NCI-H2171 treated with DMSO at 0.1 percent for 48 hours (cell line): ENCODE measurements at regions not wholly inside any gene's neighbourhood (a gene's known extent, or its start where the extent isn't known, plus 50 kb on each side); places are given as distances from the start of the nearest gene placed in this dataset.

Experiments
- DNase-seq: peaks from one replicate; lab custom pipeline; 2025; lab: John Stamatoyannopoulos, UW

GRCh38 chr6:18674346-18674745 is 287.2 kb downstream of the RNF144B start:
- DNase-seq: peak; percentile 48

DNA sequence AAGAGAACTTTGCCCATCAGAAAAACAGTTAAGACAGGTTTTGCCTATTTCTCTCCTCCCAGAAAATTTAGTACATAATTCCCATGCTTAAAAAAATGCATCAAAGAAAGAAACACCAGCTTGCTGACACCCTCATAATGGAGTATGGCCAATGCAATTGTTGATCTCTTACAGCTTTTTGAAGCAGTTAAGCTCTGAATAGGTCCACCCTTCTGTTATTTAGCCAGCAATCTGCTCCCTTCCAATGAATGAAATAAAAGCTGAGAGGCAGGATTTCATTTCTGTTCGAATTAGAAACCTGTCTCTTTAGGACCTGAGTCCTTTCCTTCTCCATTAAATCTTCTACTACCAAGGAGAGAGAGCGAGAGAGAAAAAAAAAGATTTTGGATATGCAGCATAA is 288.7 kb downstream of the RNF144B start:
- DNase-seq: peak; percentile 52

DNA sequence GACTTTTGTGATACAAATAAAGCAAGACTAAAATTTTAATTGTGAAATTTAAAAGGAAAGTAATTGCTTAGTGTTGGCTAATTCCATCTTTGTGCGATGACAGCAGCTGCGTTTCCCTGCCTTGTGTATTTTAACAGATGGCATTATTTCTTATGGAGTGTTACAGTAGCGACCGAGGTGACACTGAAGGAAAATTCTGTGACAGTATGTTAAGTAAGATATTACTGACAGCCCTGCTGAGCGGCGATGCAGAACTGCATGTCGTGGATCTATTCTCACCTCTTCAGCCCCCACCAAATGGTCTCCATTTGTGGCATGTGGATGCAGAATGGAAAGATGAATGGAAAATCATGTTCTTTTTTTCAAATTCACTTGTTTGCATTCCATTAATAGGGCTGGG is 289.4 kb downstream of the RNF144B start:
- peak; percentile 52 for DNase-seq

GRCh38 chr6:18680842-18681241 is 293.7 kb downstream of the RNF144B start:
- DNase-seq: no peak

DNA sequence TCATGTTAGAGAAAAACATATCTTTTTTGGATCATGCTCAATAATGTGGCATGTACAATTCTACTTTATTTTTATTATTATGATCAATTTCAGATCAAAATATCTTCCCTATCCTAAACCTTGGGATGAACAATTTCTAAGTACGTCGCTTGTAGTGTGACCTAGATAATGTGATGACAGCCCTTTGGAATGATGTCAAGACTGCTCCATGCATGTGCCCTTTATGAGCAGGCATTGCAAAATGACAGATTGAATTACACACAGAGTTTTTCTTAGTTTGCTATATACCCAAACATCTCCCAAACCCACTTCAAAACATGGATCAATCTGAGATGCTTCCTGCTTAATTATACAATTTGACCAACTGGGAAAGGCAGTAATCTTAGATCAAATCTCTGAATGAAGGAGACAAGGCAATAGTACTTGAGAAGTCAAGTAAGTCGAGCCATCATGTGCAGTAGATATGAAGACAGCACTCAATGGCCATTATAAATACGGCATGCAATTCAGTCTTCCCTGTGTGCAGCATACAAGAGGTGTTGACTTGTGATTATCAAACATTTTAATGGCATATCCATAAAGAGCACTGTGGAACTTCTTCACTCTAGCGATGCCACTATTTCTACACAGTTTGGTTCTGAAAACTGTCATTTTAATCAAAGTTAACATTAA is 294.8 kb downstream of the RNF144B start:
- DNase-seq: peak; percentile 51

GRCh38 chr6:18684343-18684742 is 297.2 kb downstream of the RNF144B start:
- no peak for DNase-seq

- DNase-seq: no peak
Measured at GRCh38 chr6:18692929-18693685, 306.0 kb downstream of the RNF144B start.

DNA sequence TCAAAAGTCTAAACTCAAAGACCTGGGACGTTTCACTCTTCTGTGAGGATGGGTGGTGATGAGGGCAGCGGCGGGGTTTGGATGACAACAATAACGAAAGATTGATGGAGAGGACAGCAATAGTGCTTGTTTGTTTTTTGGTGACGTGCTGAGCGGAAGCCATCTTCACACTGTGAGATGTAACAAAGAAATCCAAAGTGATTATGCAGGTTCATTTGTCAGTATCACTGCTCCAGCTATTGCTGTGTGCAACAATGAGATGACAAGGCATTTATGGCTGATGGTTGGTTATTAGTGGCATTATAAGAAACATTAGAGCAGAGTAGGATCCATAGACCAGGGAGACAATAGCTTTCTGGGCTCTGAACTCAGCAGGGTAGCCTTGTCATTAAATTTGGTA is 306.7 kb downstream of the RNF144B start:
- DNase-seq: no peak

DNA sequence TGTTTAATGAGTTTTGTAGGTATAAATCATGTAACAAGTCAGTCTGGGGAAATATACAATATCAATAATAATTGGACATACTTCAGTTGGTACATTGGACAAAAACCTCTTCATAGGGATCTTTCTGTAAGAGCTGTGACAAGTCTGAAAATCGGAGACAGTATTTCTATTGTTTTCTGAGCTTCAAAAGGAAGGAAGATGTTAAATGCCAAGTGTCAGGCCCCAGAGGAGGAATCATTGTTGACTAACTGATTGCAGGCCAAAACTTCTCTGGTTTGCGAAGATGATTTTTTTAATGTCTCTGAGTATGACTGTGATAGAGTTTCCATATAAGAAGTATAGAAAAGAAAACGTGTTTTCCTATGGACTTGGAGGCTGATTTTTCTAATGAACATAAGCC is 316.4 kb downstream of the RNF144B start:
- no peak for DNase-seq

DNA sequence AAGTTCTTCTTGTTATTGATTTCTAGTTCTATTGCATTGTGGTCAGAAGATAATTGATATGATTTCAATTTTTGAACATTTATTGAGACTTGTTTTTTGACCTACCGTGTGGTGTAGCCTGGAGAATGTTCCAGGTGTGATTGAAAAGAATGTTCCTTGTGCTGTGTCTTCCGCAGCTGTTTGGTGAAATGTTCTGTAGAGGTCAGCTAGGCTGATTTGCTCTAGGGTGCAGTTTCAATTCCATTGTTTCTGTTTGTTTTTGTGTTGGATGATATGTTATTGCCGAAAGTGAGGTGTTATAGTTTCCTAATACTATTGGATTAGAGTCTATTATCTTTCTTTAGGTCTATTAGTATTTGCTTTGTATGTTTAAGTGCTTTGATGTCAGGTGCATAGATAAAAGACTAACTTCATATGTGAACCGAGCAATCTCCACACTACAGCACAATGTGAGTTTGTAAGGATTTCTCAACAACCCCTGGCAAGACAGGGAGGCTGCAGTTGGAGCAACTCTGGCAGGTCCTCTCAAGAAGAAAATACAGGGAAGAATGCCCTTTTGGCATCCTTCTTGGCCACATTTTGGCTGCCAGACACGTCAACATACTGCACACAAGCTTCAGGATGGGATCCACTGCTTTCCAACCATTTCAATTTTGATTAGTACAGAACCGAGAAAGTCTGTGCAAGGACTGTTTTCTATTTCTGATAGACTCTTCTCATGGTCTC is 320.7 kb downstream of the RNF144B start:
- no peak for DNase-seq

DNA sequence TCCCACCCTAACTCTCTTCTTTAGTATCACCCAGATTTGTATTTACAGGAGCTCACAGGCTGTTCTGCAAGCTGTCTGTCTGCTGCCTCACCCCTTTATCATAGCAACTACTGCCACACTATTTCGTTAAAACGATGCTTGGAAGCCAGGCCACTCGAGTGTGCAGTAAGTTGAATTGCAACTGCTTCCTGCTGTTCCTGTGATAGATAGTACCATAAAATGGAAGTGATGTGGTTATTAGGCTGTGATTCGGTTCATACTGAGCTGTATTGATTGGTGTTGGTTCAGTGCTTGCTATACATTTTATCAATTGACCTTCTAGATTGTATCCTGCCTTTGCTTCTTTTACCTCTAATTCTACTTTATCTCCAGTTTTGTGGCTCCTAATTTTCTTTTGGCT is 325.4 kb downstream of the RNF144B start:
- DNase-seq: no peak

GRCh38 chr6:18720075-18720474 is 332.9 kb downstream of the RNF144B start:
- DNase-seq: no peak

- DNase-seq: no peak
Measured at GRCh38 chr6:18724056-18724455, 336.9 kb downstream of the RNF144B start.

GRCh38 chr6:18725449-18725848 is 338.3 kb downstream of the RNF144B start:
- DNase-seq: no peak

- DNase-seq: no peak
Measured at GRCh38 chr6:18733921-18734550, 346.9 kb downstream of the RNF144B start.

- DNase-seq: no peak
Measured at GRCh38 chr6:18741741-18742140, 354.6 kb downstream of the RNF144B start.

DNA sequence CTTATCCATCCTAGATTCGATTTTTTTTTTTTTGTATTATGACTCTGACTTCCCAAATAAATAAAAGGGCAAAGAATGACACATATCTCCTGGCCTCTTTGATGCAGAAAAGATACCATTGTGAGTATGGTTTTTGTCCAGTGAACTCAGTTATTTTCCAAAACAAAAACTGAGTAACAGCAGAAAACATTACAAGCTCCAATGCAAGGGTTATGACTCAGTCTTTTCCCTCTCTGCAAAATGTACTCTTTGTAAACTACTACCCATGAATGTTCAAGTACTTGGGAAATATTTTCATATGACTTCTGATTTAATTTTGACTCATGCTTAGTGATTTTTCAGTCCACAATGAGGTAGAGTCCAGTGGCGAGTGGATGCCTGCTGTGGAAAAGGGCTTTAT is 355.3 kb downstream of the RNF144B start:
- no peak for DNase-seq

DNA sequence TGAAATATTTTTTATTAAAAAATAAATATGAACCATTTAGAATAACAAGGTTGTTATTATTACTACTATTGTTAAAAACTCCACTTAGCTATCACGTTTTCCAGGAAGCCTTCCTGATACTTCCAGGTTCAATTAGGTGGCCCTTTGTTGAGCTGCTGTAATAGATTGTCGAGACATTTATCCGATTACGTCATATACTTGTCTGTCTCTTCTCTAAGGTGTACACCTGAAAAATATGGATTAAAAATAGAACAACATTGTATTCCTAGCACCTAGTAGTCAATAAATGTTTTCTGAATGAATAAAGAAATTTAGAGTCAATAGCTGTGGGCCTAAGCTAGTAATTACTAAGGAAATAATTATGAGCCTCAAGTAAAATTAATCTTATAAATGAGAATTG is 359.6 kb downstream of the RNF144B start:
- no peak for DNase-seq

- no peak for DNase-seq
Measured at GRCh38 chr6:18748314-18748713, 361.2 kb downstream of the RNF144B start.

DNA sequence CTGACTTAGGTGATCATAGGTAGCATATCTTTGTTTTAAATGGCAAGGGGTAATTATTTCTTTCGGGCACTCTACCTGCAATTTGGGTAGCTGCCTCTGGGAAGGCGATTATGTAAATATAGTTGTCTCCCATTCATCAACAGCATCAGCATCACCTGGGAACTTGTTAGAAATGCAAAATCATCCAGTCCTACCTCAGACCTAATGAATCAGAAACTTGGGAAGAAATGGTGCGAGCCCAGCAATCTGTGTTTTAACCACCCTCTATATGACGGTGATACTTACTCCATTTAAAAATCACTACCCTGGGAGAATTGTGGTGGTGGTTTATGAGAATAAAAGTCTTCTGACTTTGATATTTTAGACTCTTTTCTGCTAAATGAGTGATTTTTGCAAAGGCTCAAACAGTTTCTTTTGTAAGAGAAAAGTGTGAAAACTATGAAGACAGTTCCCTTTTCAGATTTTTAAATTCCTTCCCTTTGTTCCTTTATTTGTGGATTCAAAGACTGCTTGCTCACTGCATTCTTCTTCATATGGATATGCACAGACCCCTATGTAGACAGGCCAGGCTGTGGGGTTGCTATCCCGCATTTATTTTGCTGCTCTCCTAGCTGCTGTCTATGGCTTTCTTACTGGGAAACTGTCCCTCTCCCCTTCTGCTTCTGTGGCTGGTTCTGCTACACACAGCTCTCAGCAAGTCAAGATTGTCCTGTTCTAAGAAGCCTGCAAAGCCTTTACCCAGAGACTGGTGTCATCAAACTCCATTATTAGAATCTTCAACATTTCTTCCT is 365.3 kb downstream of the RNF144B start:
- no peak for DNase-seq

DNA sequence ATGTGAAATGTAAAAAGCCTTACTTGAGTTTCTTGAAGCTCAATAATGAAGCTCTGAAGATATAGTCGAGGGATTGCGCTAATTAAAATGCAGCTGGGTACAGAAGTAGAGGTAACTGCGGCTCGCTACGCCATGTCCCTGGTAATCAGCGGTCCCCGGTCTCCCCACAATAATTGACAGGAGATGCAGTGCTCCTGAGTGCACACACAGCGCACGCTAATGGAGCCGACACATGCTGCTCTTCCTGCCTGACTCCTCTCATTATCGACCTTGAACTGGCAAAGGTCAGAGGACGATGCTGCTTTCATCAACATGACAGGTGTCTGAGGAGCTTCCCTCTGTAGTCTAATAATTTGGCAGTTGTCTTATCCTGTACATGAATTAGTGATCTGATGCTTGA is 365.9 kb downstream of the RNF144B start:
- no peak for DNase-seq

DNA sequence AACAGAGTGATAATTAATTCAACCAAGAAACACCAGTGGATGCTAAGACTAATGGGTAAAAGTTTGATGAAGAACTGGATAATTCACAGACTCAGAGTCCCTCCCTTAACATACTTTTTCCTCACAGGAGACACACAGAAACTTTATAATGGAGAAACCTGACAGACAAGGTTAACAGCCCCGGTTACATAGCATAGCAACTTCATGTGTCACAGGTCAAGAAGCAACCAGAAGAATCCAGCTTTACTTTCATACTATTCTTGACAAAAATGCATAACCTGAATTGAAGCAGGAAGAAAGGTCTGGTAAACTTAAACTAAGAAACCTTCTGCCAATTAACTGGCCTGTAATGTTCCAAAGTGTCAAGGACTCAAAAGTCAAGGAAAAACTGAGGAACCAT is 375.9 kb downstream of the RNF144B start:
- no peak for DNase-seq
